ENCODE measurements at regions not wholly inside any gene's neighbourhood (a gene's known extent, or its start where the extent isn't known, plus 50 kb on each side); places are given as distances from the start of the nearest gene placed in this dataset.

DNA sequence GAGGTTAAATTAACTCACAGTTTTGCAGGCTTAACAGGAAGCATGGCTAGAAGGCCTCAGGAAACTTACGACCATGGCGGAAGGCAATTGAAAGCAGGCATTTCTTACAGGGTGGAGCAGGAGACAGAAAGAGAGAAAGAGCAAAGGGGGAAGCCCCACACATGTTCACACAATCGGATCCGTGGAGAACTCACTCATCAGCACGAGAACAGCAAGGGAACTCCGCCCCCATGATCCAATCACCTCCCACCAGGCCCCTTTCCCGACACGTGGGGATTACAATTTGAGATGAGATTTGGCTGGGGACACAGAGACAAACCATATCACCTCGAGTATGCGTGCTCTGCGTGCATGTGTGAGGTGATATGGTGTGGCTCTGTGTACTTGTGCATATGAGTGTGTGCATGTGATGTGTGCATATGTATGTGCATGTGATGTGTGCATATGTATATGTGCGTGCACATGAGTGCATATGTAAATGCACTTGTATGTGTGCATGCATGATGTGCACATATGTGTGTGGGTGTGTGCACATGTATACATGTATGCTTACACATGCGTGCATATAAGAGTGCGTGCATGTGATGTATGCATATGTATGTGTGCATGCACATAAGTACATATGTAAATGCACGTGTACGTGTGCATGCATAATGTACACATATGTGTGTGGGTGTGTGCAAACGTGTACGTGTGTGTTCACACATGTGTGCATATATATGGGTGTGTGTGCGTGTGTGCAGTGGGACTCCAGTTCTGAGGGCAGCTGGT, 108.7 kb upstream of the HDAC4 start:
- DNase-seq (ENCODE audit: low read depth) = no peak
- TF ChIP-seq, protein P1, sequence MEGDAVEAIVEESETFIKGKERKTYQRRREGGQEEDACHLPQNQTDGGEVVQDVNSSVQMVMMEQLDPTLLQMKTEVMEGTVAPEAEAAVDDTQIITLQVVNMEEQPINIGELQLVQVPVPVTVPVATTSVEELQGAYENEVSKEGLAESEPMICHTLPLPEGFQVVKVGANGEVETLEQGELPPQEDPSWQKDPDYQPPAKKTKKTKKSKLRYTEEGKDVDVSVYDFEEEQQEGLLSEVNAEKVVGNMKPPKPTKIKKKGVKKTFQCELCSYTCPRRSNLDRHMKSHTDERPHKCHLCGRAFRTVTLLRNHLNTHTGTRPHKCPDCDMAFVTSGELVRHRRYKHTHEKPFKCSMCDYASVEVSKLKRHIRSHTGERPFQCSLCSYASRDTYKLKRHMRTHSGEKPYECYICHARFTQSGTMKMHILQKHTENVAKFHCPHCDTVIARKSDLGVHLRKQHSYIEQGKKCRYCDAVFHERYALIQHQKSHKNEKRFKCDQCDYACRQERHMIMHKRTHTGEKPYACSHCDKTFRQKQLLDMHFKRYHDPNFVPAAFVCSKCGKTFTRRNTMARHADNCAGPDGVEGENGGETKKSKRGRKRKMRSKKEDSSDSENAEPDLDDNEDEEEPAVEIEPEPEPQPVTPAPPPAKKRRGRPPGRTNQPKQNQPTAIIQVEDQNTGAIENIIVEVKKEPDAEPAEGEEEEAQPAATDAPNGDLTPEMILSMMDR (IDR thresholded peaks at IDR 0.05; ENCODE audit: low read depth, low read length, missing control alignments) = no peak

DNA sequence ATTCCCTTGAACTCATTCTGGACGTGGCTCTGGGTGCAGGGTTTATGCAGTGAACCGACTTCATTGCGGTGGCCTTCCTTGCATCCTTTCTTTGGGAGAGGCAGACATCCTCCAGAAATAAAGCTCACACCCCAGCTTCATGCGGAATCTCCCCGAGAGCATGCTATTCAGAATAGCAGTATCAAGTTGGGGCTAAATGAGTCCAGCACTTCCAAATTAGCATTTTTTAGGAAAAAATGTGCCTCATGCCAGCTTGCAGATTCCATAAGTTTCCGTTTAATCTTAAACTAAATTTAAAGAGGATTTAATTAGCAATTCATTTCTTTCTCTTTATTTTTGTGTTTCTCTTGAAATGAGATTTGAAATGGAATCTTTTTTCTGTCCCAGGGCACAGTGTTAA, 107.4 kb upstream of the HDAC4 start:
- H3K4me3 ChIP-seq (ENCODE audit: low read depth, low read length) = no peak overlapping the region
- TF ChIP-seq, protein P1 (IDR thresholded peaks at IDR 0.05; ENCODE audit: low read depth, low read length, missing control alignments) = no peak
- in situ Hi-C loops (cut with HindIII; ENCODE audit: low sequenced_read_pairs) = no loop called here
- DNase-seq (ENCODE audit: low read depth) = no peak

More for the DNA sequence above, 108.7 kb upstream of the HDAC4 start:
- no peak overlapping the region for H3K4me3 ChIP-seq (ENCODE audit: low read depth, low read length)
- in situ Hi-C loops (cut with HindIII; ENCODE audit: low sequenced_read_pairs) = no loop called here

DNA sequence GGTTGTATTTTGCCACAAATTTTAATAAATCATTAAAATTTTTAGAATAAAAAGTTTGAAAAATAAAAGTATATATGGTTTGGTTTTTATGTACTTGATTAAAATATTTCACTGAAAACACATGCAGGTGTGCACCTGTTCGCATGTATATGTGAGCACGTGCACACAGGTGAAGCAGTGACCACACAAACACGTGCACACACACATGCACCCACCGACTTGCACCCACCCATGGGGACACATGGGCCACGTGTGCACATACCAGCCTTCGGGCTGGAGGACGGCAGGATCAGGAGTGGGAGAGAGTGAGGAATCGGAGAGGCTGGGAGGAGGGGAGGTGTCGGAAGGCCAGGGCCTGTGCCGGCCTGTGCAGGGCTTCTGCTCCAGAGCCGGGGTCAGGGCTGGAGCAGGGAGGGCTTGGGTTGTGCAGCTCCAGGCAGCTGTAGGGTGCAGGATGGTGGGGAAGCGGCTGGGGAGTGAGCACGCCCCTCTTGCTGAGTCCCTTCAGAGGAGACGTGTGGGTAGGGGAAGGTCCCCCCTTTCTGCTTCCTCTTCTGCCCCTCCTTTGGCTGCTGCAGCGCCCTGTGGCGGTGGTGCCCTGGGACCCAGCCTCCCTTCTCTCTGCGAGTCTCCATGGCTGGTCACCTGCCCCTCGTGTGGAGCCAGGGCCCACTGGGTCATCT, 106.9 kb upstream of the HDAC4 start:
- no peak for DNase-seq (ENCODE audit: low read depth)
- H3K4me3 ChIP-seq (ENCODE audit: low read depth, low read length) = no peak overlapping the region
- TF ChIP-seq, protein P1 (IDR thresholded peaks at IDR 0.05; ENCODE audit: low read depth, low read length, missing control alignments) = no peak
- in situ Hi-C loops (cut with HindIII; ENCODE audit: low sequenced_read_pairs) = no loop called here

DNA sequence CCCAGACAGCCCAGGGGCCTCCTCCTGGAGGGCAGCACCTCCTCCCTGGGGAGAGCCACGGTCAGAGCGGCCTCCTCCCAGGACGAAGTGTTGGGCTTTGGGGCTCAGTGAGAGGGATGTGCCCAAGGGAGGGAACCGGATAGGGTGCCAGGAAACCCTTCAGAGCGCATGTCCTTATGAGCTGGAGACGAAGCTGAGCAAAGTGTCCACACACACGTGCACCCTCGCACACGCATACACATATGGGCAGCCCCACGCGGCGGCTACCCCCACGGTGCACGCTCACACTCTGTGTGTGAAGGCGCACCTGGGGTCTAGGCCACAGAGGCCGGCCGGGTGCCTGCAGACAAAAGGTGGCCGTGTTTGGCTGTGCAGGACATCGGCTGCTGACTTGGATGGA, 106.1 kb upstream of the HDAC4 start:
- in situ Hi-C loops (cut with HindIII; ENCODE audit: low sequenced_read_pairs) = no loop called here
- DNase-seq (ENCODE audit: low read depth) = no peak
- TF ChIP-seq, protein P1 (IDR thresholded peaks at IDR 0.05; ENCODE audit: low read depth, low read length, missing control alignments) = no peak

DNA sequence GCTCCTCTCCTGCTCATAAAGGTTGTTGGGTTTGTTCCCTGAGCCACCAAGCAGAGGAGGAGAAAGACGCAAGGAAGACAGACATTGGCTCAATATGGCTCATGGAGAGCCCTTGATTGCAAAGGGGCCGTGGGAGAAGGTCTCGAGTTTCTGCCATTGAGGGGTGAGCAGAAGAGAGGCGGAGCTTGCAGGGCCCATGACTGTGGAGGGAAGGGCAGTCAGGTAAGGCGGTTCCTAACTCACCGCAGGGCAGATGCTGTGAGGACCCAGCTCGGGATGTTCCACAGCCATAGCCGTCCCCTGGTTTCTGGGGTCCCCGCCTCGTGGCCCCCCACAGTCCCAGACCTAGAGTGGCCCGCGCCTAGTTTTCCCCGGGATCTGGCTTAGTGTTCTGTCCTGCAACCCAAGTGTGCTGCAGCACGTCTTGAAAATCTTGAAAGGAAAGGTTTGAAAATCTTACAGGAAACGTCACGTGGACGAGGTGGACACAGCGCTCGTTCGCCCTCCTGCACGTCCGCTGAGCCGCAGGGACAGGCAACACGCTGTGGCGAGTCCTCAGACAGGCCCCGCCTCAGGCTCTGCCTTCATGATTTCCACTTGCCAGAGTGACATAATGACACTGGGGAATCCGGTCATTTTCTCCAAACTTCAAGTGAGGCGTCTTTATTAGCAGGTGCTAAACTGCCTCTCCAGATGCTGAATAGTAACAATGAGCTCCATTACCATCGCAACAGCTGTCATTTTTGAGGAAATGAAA, 105.5 kb upstream of the HDAC4 start:
- no peak overlapping the region for H3K4me3 ChIP-seq (ENCODE audit: low read depth, low read length)
- in situ Hi-C loops (cut with HindIII; ENCODE audit: low sequenced_read_pairs) = no loop called here
- TF ChIP-seq, protein P1 (IDR thresholded peaks at IDR 0.05; ENCODE audit: low read depth, low read length, missing control alignments) = no peak
- no peak for DNase-seq (ENCODE audit: low read depth)

More for the DNA sequence above, 106.1 kb upstream of the HDAC4 start:
- no peak overlapping the region for H3K4me3 ChIP-seq (ENCODE audit: low read depth, low read length)

DNA sequence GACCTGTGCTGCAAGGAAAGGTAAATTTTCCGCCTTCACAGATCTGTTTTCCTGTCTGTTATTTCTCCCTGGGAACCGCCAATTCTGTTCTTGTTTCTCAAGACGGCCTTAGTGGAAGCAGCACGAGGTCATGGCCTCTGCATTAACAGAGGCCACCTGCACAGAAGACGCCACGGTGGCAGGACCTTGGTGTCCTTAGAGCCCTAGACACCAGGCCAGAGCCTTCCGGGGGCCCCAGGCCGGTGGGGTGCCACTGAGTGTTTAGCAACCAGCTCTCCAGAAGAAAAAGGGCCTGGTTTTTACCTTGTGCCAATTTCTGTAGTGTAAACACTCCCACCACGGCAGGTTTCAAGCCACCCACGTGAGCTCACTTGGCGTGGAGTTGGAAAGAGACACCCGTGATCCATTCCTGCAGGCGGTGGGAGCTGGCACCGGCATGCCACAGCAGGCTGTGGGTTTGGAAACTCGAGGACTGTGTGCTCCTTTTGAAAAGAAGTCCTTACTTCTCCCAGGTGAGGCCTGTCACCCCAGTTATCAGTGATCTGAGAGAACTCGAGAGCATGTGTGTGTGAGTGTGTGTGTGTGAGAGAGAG, 103.9 kb upstream of the HDAC4 start:
- no peak for DNase-seq (ENCODE audit: low read depth)
- no peak overlapping the region for H3K4me3 ChIP-seq (ENCODE audit: low read depth, low read length)
- TF ChIP-seq, protein P1 (IDR thresholded peaks at IDR 0.05; ENCODE audit: low read depth, low read length, missing control alignments) = no peak
- in situ Hi-C loops (cut with HindIII; ENCODE audit: low sequenced_read_pairs) = no loop called here
